ENCODE measurements at regions not wholly inside any gene's neighbourhood (a gene's known extent, or its start where the extent isn't known, plus 50 kb on each side); places are given as distances from the start of the nearest gene placed in this dataset.

DNA sequence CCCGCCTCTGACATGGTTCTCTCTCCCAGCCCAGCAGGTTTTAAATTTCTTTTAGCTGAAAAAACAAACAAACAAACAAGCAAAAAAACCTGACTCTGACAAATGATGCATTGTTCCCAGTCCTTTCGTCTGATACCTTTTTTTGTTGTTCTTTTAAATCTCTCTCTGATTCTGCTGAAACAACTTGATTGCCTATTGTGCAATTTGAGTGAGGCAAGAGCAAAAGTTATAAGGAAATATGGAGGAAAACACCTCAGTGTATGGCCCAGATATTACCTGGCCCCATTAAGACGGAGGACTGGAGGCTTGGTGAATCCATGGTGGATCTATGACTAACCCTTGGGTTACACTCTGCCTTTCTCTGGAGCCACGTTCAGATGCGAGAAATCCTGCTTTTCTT, 164.0 kb downstream of the MELK start:
- H3K4me3 ChIP-seq (ENCODE audit: low read depth, low read length): no peak overlapping the region
- TF ChIP-seq POLR2A (IDR thresholded peaks at IDR 0.05; ENCODE audit: extremely low read depth, insufficient read length) (no peak), MAX (IDR thresholded peaks at IDR 0.05; ENCODE audit: low read depth, low read length) (no peak), MYC (IDR thresholded peaks at IDR 0.05; ENCODE audit: low read depth, low read length) (no peak)
- TF ChIP-seq, protein P1, sequence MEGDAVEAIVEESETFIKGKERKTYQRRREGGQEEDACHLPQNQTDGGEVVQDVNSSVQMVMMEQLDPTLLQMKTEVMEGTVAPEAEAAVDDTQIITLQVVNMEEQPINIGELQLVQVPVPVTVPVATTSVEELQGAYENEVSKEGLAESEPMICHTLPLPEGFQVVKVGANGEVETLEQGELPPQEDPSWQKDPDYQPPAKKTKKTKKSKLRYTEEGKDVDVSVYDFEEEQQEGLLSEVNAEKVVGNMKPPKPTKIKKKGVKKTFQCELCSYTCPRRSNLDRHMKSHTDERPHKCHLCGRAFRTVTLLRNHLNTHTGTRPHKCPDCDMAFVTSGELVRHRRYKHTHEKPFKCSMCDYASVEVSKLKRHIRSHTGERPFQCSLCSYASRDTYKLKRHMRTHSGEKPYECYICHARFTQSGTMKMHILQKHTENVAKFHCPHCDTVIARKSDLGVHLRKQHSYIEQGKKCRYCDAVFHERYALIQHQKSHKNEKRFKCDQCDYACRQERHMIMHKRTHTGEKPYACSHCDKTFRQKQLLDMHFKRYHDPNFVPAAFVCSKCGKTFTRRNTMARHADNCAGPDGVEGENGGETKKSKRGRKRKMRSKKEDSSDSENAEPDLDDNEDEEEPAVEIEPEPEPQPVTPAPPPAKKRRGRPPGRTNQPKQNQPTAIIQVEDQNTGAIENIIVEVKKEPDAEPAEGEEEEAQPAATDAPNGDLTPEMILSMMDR (IDR thresholded peaks at IDR 0.05; ENCODE audit: low read depth, low read length): no peak

GRCh38 chr9:36738318-36738976, 165.8 kb downstream of the MELK start:
- no peak for DNase-seq (ENCODE audit: low read depth)
- no peak for TF ChIP-seq POLR2A (IDR thresholded peaks at IDR 0.05; ENCODE audit: extremely low read depth, insufficient read length)
- no peak for TF ChIP-seq MAX (IDR thresholded peaks at IDR 0.05; ENCODE audit: low read depth, low read length)
- TF ChIP-seq, protein P1 (IDR thresholded peaks at IDR 0.05; ENCODE audit: low read depth, low read length): no peak
- TF ChIP-seq MYC (IDR thresholded peaks at IDR 0.05; ENCODE audit: low read depth, low read length): no peak
- no peak overlapping the region for H3K4me3 ChIP-seq (ENCODE audit: low read depth, low read length)

More for the DNA sequence above, 164.0 kb downstream of the MELK start:
- no peak for DNase-seq (ENCODE audit: low read depth)

DNA sequence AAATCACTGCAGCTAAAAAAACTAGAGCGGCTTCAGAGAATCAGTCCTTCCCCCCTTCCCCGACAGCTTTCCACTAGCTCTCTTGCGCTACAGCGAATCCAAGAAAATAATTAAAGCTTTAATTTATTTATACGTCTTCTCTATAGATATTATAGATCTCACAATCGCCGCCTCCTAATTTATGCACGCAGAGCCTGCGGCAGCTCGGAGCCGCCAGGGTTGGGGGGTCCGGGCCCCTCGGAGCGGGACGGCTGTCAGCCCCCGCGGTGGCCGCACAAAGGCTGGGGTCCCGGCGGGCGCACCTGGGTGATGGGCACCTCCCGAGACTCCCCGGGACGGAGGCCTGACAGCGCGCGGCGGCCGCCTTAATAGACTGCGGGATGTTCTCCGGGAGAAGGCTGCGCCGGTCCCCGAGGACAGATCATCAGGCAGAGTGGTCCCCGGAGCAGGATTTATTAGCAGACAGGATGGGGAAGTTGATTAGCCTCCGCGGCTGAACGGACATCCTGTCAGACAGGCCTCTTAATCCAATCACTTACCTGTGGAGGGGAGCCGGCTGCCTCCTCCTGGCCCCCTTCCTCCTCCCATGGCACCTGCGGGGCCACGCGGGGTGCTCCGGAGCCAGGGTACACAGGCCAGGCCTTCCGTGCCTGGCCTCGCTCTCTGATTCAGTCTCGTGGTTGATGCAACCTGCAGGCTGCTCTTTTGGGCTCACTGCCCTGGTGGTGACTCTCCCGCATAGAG, 166.8 kb downstream of the MELK start:
- no peak for DNase-seq (ENCODE audit: low read depth)
- TF ChIP-seq POLR2A (IDR thresholded peaks at IDR 0.05; ENCODE audit: extremely low read depth, insufficient read length) (no peak), MYC (IDR thresholded peaks at IDR 0.05; ENCODE audit: low read depth, low read length) (no peak), MAX (IDR thresholded peaks at IDR 0.05; ENCODE audit: low read depth, low read length) (no peak)
- TF ChIP-seq, protein P1 (IDR thresholded peaks at IDR 0.05; ENCODE audit: low read depth, low read length): no peak
- no peak overlapping the region for H3K4me3 ChIP-seq (ENCODE audit: low read depth, low read length)

DNA sequence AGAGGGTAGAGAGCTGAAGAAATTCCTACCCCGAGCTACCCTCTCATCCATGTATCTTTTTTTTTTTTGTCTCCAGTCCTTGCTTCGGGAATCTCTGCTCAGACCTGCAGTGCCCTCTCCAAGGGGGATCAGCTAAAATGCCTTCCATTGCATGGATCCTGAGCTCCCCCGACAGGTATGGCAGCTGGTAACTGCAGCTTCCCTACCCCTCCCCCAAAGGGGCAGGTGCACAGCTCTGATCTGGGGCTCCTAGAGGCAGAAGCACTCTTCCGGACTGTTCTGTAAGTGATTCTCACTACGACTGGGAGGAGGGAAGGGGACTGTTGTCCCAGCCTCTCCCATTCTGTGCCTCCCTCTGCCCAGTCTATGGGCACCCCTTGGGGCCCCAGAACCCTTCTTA, 169.6 kb downstream of the MELK start:
- no peak for DNase-seq (ENCODE audit: low read depth)
- no peak overlapping the region for H3K4me3 ChIP-seq (ENCODE audit: low read depth, low read length)
- no peak for TF ChIP-seq POLR2A (IDR thresholded peaks at IDR 0.05; ENCODE audit: extremely low read depth, insufficient read length)
- TF ChIP-seq MYC (IDR thresholded peaks at IDR 0.05; ENCODE audit: low read depth, low read length): no peak
- TF ChIP-seq MAX (IDR thresholded peaks at IDR 0.05; ENCODE audit: low read depth, low read length): no peak
- TF ChIP-seq, protein P1 (IDR thresholded peaks at IDR 0.05; ENCODE audit: low read depth, low read length): no peak

DNA sequence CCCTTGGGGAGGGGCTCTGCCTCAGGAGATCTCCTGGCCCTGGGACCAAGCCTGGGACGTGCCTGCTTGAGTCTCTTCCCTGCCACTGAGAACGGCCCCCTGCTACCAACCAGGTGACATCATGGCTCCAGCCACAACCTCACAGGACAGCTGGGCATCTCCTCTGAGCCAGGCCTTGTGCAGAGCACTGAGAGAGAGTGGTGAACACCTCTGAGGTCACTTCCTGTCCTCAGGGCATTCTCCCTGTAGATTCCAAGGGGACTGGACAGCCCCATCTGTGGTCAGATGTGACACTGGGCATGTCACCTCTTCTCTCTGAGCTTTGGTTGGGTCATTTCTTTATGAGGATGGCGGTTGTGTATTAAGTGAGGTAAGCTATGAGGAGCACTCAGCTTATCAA, 172.0 kb downstream of the MELK start:
- TF ChIP-seq MYC (IDR thresholded peaks at IDR 0.05; ENCODE audit: low read depth, low read length) (no peak), POLR2A (IDR thresholded peaks at IDR 0.05; ENCODE audit: extremely low read depth, insufficient read length) (no peak), MAX (IDR thresholded peaks at IDR 0.05; ENCODE audit: low read depth, low read length) (no peak)
- TF ChIP-seq, protein P1 (IDR thresholded peaks at IDR 0.05; ENCODE audit: low read depth, low read length): no peak
- no peak for DNase-seq (ENCODE audit: low read depth)
- H3K4me3 ChIP-seq (ENCODE audit: low read depth, low read length): no peak overlapping the region
